Testis (tissue), 2 donors: ENCODE measurements at regions not wholly inside any gene's neighbourhood (a gene's known extent, or its start where the extent isn't known, plus 50 kb on each side); places are given as distances from the start of the nearest gene placed in this dataset.

Source experiments
- DNase-seq: peaks from one replicate; pipeline ENCODE4 v3.0.0-alpha.2; 2019
- H3K27ac ChIP-seq, 2 donors: fragments of 200-600 bp; sonication (generic); one replicate each; pipeline ENCODE4 v1.5.1; 2019
- H3K27me3 ChIP-seq: fragments of 200-600 bp; sonication (generic); one replicate; pipeline ENCODE4 v1.5.1; 2019
- H3K36me3 ChIP-seq: fragments of 200-600 bp; sonication (generic); one replicate; pipeline ENCODE4 v1.5.1; 2017; ENCODE audit warnings: low read depth; ENCODE audit errors: missing control alignments
- H3K4me1 ChIP-seq: fragments of 200-600 bp; sonication (generic); one replicate; pipeline ENCODE4 v1.5.1; 2019
- H3K4me3 ChIP-seq, 2 donors: fragments of 200-600 bp; sonication (generic); one replicate each; pipeline ENCODE4 v1.5.1; 2017 to 2019
- H3K9me3 ChIP-seq: fragments of 200-600 bp; sonication (generic); one replicate; pipeline ENCODE4 v1.5.1; 2017
- POLR2A ChIP-seq: fragments of 450-650 bp; IDR thresholded peaks from one replicate; pipeline ENCODE4 v1.6.1; 2017; ENCODE audit warnings: antibody characterized with exemption, mild to moderate bottlenecking, moderate library complexity
- WGBS, 2 donors: methylation state at CpG; one replicate each; pipeline ENCODE4 v1.1.5; 2018; 5-methylcytosine and 5-hydroxymethylcytosine counted together
- intact Hi-C: fragments of 100-400 bp; cut with DNase I; formaldehyde crosslinking; loops from one replicate; pipeline ENCODE4 v1.15.1; 2023; ENCODE audit warnings: low total_unique reads
- TF ChIP-seq, protein P1 (sequence below), 3 experiments: fragments of 450-650 bp in 2 of 3; fragments of 200-600 bp in 1 of 3; sonication (generic) in 1 of 3; IDR thresholded peaks; one replicate each; pipeline ENCODE4 v1.5.1; 2016 to 2019; ENCODE audit warnings: antibody characterized with exemption in 3 of 3, mild to moderate bottlenecking in 2 of 3, moderate library complexity in 1 of 3

DNA sequence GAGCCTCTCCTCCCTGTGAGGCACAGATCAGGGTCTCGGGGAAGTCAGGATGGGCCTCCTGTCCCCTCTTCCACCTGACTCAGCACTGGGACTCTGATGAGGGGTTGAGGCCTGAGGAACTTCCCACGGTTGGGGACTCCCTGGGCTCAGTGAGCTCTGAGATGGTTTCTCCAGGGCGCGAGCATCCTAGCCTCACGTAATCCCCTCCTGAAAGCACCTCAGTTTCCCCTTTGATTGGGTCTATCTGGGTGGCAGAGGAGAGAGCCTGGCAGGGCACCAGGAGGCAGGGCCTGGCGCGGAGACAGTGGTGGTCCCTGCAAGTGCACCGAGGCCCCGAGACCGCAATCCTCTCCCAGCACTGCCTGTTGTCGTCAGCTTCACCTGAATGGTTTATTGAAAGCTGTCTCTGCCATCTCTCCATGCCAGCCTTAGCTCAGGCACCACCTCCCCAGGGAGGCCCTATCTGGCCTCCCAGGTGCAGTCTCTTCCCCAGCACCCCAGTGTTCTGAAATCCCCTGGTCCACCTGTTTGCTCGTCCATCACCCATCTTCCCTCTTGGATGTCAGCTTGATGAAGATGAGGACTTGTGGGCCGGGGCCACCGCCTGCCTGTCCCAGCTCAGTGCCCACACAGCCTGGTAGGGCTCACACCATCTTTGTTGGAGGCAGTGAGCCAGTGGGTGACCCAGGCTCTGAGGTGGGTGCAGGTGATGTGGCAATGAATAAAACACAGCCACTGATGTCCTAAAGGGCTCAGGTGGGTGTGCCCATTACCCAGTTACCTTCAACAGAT, 52.2 kb upstream of the PCSK6 start:
- no peak for DNase-seq
- Histone ChIP-seq H3K9me3 (no peaks in the 10 kb centered on the region), H3K27ac (no peak overlapping the region), H3K36me3 (no peaks in the 10 kb centered on the region), H3K27me3 (no peaks in the 10 kb centered on the region), H3K4me1 (peaks cover 5% of the 10 kb centered on the region), H3K4me3 (no peak overlapping the region)
- 94 to 96% methylated on average over 11 to 14 of the region's 14 CpGs for WGBS, 2 donors
- intact Hi-C loops = no loop called here
- TF ChIP-seq, protein P1, sequence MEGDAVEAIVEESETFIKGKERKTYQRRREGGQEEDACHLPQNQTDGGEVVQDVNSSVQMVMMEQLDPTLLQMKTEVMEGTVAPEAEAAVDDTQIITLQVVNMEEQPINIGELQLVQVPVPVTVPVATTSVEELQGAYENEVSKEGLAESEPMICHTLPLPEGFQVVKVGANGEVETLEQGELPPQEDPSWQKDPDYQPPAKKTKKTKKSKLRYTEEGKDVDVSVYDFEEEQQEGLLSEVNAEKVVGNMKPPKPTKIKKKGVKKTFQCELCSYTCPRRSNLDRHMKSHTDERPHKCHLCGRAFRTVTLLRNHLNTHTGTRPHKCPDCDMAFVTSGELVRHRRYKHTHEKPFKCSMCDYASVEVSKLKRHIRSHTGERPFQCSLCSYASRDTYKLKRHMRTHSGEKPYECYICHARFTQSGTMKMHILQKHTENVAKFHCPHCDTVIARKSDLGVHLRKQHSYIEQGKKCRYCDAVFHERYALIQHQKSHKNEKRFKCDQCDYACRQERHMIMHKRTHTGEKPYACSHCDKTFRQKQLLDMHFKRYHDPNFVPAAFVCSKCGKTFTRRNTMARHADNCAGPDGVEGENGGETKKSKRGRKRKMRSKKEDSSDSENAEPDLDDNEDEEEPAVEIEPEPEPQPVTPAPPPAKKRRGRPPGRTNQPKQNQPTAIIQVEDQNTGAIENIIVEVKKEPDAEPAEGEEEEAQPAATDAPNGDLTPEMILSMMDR (IDR thresholded peaks at IDR 0.05) = no peak
- TF ChIP-seq POLR2A = no peak

DNA sequence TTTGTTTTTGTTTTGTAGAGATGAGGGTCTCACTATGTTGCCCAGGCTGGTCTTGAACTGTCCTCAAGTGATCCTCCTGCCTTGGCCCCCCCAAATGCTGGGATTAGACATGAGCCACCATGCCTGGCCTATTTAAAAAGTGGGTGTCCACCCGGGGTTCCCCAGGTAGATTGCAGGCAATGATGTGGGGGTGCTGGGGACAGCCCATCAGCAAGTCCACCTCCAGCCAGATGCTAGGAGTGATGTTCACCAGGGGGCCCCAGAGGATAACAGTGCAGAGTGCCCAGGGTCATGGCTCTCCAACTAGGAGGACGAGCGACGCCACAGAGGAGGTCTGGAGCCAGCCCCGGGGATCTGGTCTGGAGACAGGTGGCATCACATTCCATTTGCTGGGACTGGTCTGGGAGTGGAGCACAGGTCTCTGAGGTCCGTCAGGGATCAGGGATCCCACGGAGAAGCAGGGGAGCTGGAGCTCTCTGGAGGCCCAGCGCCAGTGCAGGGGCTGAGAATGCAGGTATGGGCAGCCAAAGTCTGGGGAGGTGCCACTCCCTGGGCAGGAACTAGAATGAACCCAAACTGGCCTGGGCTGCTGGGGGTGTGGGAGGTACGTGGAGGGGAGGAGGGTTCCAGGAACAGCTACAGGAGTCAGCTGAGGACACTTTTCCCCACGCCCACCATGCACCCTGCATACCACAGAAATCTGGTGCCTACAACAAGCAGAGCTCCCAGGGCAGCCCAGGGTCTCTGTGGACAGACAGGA, 51.2 kb upstream of the PCSK6 start:
- DNase-seq = no peak
- H3K4me3 ChIP-seq = no peak overlapping the region
- peaks cover 5% of the 10 kb centered on the region for H3K4me1 ChIP-seq
- intact Hi-C loops = no loop called here
- no peaks in the 10 kb centered on the region for H3K27me3 ChIP-seq
- 83 to 85% methylated on average over 6 to 10 of the region's 10 CpGs for WGBS, 2 donors
- no peak for TF ChIP-seq POLR2A
- TF ChIP-seq, protein P1 (IDR thresholded peaks at IDR 0.05) = no peak
- no peaks in the 10 kb centered on the region for H3K36me3 ChIP-seq
- H3K27ac ChIP-seq = no peak overlapping the region
- H3K9me3 ChIP-seq = no peaks in the 10 kb centered on the region

DNA sequence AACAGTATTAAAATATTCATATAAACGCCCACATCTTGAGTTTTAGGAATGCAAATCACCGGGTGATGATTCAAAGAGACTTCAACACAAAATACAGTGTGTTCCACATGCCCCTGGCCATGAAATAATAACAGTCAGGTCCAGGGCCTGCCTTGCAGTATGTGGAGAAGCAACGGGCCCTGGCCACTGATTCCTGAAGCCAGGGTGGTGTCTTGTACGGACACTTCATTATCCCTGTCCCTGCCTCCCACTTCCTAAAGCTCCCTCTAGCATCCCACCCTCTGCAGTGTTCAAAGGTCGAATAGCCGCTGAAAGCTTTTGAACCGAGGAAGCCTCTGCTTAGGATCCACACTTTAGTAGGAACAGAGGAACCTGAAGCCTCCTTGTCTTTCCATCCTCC, 50.4 kb upstream of the PCSK6 start:
- Histone ChIP-seq H3K27ac (no peak overlapping the region), H3K27me3 (no peaks in the 10 kb centered on the region), H3K9me3 (no peaks in the 10 kb centered on the region), H3K4me3 (no peak overlapping the region), H3K36me3 (no peaks in the 10 kb centered on the region), H3K4me1 (peaks cover 5% of the 10 kb centered on the region)
- no peak for DNase-seq
- WGBS, 2 donors = 83 to 86% methylated on average over 7 of the region's 7 CpGs
- no peak for TF ChIP-seq POLR2A
- TF ChIP-seq, protein P1 (IDR thresholded peaks at IDR 0.05) = no peak
- intact Hi-C loops = no loop called here

DNA sequence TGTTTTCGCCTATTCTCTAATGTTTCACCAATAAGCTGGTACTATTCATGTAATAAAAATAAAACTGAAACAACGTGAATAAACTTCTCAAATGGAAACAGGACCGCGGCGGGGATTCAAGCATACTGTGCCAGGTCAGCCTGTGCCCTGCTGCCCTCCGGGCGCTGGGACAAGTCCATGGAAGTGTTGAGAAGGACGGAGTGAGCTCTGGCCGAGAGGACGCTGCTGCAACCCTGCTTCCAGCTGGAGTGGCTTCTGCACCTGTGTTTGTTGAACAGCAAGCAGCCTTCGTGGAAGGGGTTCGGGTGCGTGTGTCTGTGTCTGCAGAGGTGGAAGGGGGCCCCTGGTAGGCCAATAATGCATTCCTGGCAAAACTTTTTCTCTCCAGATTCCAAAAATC, 50.0 kb upstream of the PCSK6 start:
- intact Hi-C loops = no loop called here
- DNase-seq = no peak
- no peak overlapping the region for H3K4me3 ChIP-seq
- whole genome bisulfite sequencing, 2 donors = 92 to 95% methylated on average over 13 of the region's 13 CpGs
- TF ChIP-seq POLR2A = no peak
- TF ChIP-seq, protein P1 (IDR thresholded peaks at IDR 0.05) = no peak
- H3K9me3 ChIP-seq = no peaks in the 10 kb centered on the region
- no peaks in the 10 kb centered on the region for H3K36me3 ChIP-seq
- no peaks in the 10 kb centered on the region for H3K27me3 ChIP-seq
- H3K27ac ChIP-seq = no peak overlapping the region
- peaks cover 5% of the 10 kb centered on the region for H3K4me1 ChIP-seq
